Suppressor macrophage treated with lipopolysaccharide for 1 hour (primary cell): ENCODE measurements at regions not wholly inside any gene's neighbourhood (a gene's known extent, or its start where the extent isn't known, plus 50 kb on each side); places are given as distances from the start of the nearest gene placed in this dataset.
A peak's percentile ranks its signal among the peaks of the same experiment; 100 is the strongest.
"Not testable (repeated sequence)": the region's sequence is repeated elsewhere in the genome, so short reads cannot be mapped to it uniquely, and the experiment has no call there.

Source experiments
- DNase-seq, 3 donors: peaks; one replicate each; pipeline ENCODE4 v3.0.0-alpha.2; 2020 to 2022

DNA sequence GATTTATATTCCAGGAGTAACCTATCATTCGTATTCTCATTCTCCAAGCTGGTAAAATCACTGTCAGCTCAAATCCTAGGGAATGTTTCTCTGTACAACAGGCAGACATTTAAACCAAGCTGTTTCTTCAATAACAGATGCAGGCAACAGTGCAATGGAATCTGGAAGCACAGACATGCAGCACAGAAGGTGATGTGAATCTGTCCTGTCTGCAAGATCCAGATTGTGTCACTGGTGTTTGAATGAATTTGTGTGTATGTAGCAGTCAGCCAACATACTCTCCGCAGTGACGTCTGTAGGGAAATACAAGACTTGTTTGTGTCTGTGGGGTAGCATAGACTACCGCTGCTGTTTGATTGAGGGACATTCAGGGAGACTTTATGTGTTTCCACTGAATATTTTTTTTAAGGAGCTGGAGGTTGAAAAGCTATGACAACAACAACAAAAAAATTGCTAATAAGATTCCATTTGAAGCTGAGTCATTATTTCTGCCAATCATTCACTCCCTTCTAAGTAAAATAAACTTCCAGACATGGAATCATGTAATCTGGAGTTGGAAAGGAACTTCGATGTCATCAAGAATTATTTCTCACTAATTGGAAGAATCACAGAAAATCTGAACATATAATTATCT is 122.9 kb upstream of the MYO3A start:
- DNase-seq = no peak

- DNase-seq = no peak
Observed at GRCh38 chr10:25813511-25813910, 120.5 kb upstream of the MYO3A start.

DNA sequence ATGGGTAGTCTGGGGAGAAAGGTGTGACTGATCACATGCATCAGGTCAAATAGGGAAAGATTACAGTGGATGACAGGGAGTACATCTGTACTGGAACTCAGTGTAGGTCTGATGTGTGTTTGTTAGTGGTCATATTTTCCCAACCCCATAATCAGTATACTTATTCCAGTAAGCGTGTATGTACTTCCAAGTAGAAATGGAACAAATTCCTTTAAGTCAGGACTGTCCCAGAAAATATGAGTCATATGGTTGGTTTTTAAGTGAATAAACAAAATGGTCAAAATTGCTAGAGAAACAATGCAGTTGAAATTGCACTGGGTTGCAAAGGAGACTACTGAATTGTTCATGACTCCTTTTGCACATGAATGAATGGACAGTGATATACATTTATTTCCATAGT is 118.8 kb upstream of the MYO3A start:
- DNase-seq = no peak

GRCh38 chr10:25815999-25816768 is 117.8 kb upstream of the MYO3A start:
- no peak for DNase-seq

GRCh38 chr10:25817200-25817599 is 116.8 kb upstream of the MYO3A start:
- no peak for DNase-seq

- no peak for DNase-seq
Observed at GRCh38 chr10:25818751-25819150, 115.3 kb upstream of the MYO3A start.

- peak; percentile 50 to 86 (median 68) for DNase-seq
Observed at GRCh38 chr10:25820472-25820871, 113.6 kb upstream of the MYO3A start.

- peak; percentile 69 to 78 (median 73) for DNase-seq
Observed at GRCh38 chr10:25820874-25821273, 113.2 kb upstream of the MYO3A start.

DNA sequence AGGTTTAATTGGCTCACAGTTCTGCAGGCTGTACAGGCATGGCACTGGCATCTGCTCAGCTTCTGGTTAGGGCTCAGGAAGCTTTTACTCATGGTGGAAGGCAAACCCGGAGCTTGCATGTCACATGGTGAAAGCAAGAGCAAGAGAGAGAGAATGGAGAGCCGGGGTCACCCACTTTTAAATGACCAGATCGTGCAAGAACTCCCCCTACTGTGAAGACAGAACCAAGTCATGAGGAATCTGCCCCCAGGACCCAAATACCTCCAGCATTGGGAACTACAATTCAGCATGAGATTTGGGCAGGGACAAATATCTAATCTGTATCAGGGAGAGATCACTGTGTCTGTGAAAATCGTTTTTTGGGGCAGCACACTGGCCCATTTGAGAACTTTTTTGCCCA is 110.0 kb upstream of the MYO3A start:
- DNase-seq = no peak

DNA sequence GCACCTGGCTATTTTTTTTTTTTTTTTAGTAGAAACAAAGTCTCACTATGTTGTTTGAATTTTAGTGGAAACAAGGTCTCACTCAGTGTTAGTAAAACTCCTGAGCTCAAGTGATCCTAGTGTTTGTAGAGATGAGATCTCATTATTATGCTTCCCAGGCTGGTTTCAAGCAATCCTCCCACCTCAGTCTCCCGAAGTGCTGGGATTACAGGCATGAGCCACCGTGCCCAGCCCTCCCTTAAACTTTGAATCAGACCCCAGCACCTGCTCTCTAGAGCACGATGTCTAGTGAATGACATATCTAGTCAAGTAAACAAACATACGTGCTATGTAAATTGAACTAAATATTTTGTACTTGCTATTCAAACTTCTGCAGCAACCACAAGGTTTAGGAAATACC is 105.6 kb upstream of the MYO3A start:
- no peak for DNase-seq

DNA sequence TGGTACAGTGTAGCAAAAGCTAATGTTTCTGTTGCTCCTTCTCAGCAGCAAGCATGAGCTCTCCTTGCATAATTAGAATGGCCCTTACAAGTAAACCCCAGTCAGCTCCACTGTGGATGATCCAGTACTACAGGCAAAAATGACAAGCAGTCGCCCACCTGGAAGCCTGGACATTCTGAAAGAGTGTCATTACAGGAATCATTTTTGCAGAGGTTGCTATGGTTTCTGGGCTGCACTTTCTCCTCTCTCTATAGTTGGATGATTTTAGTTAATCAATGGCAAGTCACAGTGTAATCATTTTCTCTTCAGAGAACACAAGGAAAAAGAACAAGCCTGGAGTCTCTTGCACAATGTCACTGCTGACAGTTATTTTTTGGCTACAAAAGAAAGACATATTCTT is 102.9 kb upstream of the MYO3A start:
- no peak for DNase-seq

DNA sequence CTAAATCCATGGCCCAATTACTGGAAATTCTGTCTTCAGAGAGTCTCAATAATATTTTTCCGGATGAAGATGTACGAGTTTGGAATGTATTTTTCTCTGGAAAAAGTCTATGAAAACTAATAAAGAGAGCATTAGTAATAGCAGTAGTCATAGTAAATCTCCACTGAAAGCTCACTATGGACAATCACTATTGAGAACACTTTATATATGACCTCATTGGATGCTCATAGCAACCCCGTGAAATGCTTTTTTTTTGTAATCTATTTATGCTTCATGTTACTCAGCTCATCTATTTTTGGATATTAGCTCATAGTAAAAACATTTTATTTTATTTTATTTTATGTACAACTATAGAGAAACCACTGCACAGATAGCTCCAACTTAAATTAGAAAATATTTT is 94.3 kb upstream of the MYO3A start:
- DNase-seq = no peak

DNA sequence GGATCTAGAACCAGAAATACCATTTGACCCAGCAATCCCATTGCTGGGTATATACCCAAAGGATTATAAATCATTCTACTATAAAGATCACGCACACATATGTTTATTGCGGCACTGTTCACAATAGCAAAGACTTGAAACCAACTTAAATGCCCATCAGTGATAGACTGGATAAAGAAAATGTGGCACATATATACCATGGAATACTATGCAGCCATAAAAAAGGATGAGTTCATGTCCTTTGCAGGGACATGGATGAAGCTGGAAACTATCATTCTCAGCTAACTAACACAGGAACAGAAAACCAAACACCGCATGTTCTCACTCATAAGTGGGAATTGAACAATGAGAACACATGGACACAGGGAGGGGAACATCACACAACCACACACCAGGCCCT is 93.2 kb upstream of the MYO3A start:
- DNase-seq = not testable (repeated sequence)

DNA sequence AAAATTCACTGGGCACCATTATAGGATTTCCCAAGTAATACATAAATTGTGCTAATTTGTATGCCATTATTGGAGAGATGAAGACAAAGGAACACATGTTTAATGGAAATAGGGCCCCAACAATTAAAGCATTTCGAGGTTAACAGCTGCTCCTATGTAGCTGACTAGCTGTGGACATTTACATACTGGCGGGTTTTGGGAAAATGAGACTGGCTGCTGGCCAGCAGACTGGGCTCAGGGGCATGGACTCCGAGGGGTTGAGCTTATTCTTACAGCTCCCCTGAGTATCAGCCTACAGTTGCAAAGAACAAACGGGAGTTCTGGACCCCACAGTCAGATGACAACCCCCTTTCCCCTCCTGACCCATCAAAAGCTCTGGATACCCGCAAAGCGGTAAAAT is 91.9 kb upstream of the MYO3A start:
- no peak for DNase-seq

GRCh38 chr10:25843551-25844170 is 90.4 kb upstream of the MYO3A start:
- DNase-seq = no peak

- DNase-seq = not testable (repeated sequence)
Observed at GRCh38 chr10:25844716-25845115, 89.3 kb upstream of the MYO3A start.

GRCh38 chr10:25849268-25849667 is 84.8 kb upstream of the MYO3A start:
- no peak for DNase-seq

- DNase-seq = no peak
Observed at GRCh38 chr10:25849988-25850387, 84.0 kb upstream of the MYO3A start.

- DNase-seq = no peak
Observed at GRCh38 chr10:25851548-25851947, 82.5 kb upstream of the MYO3A start.

DNA sequence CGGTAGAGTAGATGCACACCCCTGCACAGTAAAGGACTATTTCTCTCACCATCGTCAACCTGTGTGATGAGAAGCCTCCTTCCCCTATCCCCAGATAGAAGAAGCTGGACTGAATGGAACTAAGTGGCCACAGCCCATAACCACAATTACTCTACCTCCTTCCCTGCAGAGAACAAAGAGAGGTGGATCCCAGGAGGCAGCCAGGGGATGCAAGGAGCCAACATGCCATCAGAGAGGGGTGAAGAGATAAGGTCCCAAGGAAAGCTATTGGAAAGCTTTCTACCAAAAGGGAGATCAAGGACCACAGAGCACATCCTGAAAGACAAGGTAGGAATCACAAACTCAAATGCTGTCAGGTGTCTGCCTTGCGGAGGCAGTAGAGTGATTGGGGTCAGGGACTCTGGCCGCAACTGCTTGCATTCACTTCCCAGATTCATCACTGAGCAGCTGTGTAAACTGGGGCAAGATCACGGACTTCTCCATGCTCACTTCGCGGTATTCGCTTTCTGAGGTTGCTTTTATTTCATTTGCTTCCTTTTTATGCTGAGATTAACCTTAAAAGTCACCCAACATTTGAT is 81.6 kb upstream of the MYO3A start:
- no peak for DNase-seq

DNA sequence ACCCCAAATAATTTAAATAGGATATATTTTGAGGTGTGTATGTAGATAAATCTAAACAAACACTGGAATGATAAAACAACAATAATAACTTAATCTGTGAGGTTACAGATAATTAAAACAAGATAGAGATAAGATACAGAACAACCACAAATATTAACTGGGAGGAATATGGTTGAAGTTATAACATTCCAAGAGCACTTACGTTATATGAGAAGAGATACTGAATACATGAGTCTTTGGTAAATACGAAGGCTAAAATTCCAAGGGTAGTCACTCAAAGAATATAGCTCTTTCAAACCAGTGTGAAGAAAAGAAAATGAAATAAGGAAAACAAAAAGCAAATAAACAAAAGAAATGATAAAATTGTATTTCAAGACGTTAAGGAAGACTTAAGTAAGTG is 76.0 kb upstream of the MYO3A start:
- DNase-seq = no peak

DNA sequence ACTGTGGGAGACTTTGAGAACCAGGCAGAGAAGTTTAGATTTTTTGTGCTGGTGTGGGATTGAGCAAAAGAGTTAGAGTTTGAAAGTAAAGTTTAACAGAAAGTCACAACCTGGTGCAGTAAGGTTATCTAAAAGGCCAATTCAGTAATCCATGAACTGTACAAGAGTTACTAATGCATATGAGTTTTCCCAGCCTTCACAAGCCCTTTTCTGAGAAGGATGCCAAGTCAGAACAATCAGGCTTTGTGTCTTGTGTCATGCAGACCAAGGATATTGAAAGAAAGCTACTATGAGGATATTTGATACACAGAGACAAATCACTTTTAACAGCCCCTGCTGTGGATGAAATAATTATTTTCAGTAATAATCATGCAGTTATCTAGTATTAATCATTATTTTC is 68.8 kb upstream of the MYO3A start:
- no peak for DNase-seq

DNA sequence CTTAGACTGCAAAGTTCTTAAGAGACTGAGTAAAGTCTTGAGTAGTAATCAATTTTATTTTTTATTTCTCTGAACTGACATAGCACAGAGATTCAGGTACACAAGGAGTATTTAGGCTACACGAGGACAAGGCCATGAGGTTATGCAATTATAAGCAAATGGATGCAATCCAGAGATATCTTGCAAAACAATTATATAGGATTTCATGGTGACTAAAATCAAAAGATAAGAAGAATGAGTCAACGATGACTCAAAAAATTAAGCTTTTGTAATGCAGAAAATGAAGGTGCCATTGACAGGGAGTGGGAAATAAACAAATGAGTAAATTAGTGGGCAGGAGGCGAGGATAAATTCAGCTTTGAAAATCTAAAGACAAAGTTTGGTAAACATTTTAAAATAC is 66.7 kb upstream of the MYO3A start:
- no peak for DNase-seq

- no peak for DNase-seq
Observed at GRCh38 chr10:25869067-25869591, 64.9 kb upstream of the MYO3A start.
